ENCODE measurements at regions not wholly inside any gene's neighbourhood (a gene's known extent, or its start where the extent isn't known, plus 50 kb on each side); places are given as distances from the start of the nearest gene placed in this dataset.

GRCh38 chr2:8431446-8432125, 250.3 kb upstream of the ID2 start:
- TF ChIP-seq POLR2A (IDR thresholded peaks at IDR 0.05) = no peak
- TF ChIP-seq CTCF (IDR thresholded peaks at IDR 0.05) = no peak
